GM12878 (cell line): ENCODE measurements at regions not wholly inside any gene's neighbourhood (a gene's known extent, or its start where the extent isn't known, plus 50 kb on each side); places are given as distances from the start of the nearest gene placed in this dataset.

Experiments used
- ATAC-seq: fragments of 200-7000 bp; cut with Tn5 transposase; 3 replicates; pipeline ENCODE4 v1.9.1; 2020; ENCODE audit warnings: mild to moderate bottlenecking, moderate library complexity
- BruUV-seq: library from RNA; stranded (reverse); fragments of 400-500 nt; replicated peaks from 2 replicates; lab custom pipeline; 2021; lab: Mats Ljungman, UMichigan
- CTCF ChIA-PET: fragments of 300-600 bp; sonication (Branson Sonifier 250); formaldehyde crosslinking; extraction: SDS; loops from one replicate; lab custom pipeline; 2021; ENCODE audit warnings: inconsistent platforms; lab: Yijun Ruan, JAX
- POLR2A ChIA-PET: fragments of 350-600 bp; formaldehyde crosslinking; extraction: SDS; loops from one replicate; lab custom pipeline; 2021; ENCODE audit warnings: inconsistent platforms; lab: Charles Lee
- RAD21 ChIA-PET: fragments of 300-600 bp; sonication (Branson Sonifier 250); formaldehyde crosslinking; loops from one replicate; lab custom pipeline; 2023; ENCODE audit warnings: antibody characterized with exemption; ENCODE audit not compliant: unreplicated experiment; lab: Charles Lee
- SMC1A ChIA-PET: fragments of 300-600 bp; sonication (Branson Sonifier 250); formaldehyde crosslinking; loops from one replicate; lab custom pipeline; 2023; ENCODE audit not compliant: unreplicated experiment, uncharacterized antibody; lab: Charles Lee
- DNase-seq: peaks from one replicate; pipeline ENCODE4 v3.0.0-alpha.2; 2011; ENCODE audit warnings: low read depth, low spot score
- FAIRE-seq: peaks from 3 replicates; lab custom pipeline; 2011; peaks lifted over from hg19 to GRCh38; lab: Jason Lieb, UNC
- H2AFZ ChIP-seq: 2 replicates; pipeline ENCODE4 v1.6.0; 2011; ENCODE audit warnings: low read depth, low read length, control low read depth; ENCODE audit not compliant: control insufficient read depth
- H3K27ac ChIP-seq: 2 replicates; pipeline ENCODE4 v1.5.1; 2011; ENCODE audit warnings: control low read depth; ENCODE audit not compliant: control insufficient read depth, insufficient read depth
- H3K27me3 ChIP-seq, 2 experiments: replicated peaks in 1 of 2; 2 replicates each; pipeline versions ENCODE4 v1.6.0 to v1.6.1; 2011; ENCODE audit warnings: low read length in 1 of 2; ENCODE audit not compliant: control insufficient read depth in 2 of 2, insufficient read depth in 2 of 2
- H3K36me3 ChIP-seq, 2 experiments: 2 replicates each; pipeline ENCODE4 v1.5.1; 2011; ENCODE audit warnings: low read length in 1 of 2; ENCODE audit not compliant: control insufficient read depth in 2 of 2, insufficient read depth in 2 of 2
- H3K4me1 ChIP-seq: 2 replicates; pipeline ENCODE4 v1.6.1; 2011; ENCODE audit warnings: mild to moderate bottlenecking, low read length, moderate library complexity, mixed read lengths; ENCODE audit not compliant: control insufficient read depth, insufficient read depth
- H3K4me2 ChIP-seq: 2 replicates; pipeline ENCODE4 v1.6.0; 2011; ENCODE audit warnings: control low read depth; ENCODE audit not compliant: control insufficient read depth, insufficient read depth
- H3K4me3 ChIP-seq: fragments of 200-600 bp; sonication (generic); 2 replicates; pipeline ENCODE4 v1.5.1; 2016
- H3K79me2 ChIP-seq: 2 replicates; pipeline ENCODE4 v1.6.0; 2011; ENCODE audit warnings: low read length; ENCODE audit not compliant: control insufficient read depth, insufficient read depth
- H3K9ac ChIP-seq: 2 replicates; pipeline ENCODE4 v1.8.0; 2011; ENCODE audit warnings: low read length, control low read depth, mixed read lengths; ENCODE audit not compliant: control insufficient read depth, insufficient read depth
- H3K9me3 ChIP-seq: replicated peaks from 3 replicates; pipeline ENCODE4 v1.5.1; 2011; ENCODE audit warnings: mild to moderate bottlenecking, low read length; ENCODE audit not compliant: control insufficient read depth, insufficient read depth
- H4K20me1 ChIP-seq: 2 replicates; pipeline ENCODE4 v1.6.0; 2011; ENCODE audit not compliant: control insufficient read depth, insufficient read depth
- CBFB ChIP-seq: IDR thresholded peaks from 2 replicates; pipeline ENCODE4 v1.6.1; 2016; ENCODE audit warnings: antibody characterized with exemption, low read depth
- HDAC2 ChIP-seq: fragments of 200-600 bp; sonication (generic); IDR thresholded peaks from 2 replicates; pipeline ENCODE4 v1.6.1; 2017
- HDGF ChIP-seq: fragments of 450-650 bp; IDR thresholded peaks from 2 replicates; pipeline ENCODE4 v1.6.1; 2016; ENCODE audit warnings: antibody characterized with exemption
- IRF3 ChIP-seq: fragments of 450-650 bp; IDR thresholded peaks from 2 replicates; pipeline ENCODE4 v1.6.1; 2014; ENCODE audit warnings: mild to moderate bottlenecking
- IRF4 ChIP-seq: IDR thresholded peaks from 2 replicates; pipeline ENCODE4 v1.6.1; 2011; ENCODE audit warnings: low read depth, low read length
- KAT2A ChIP-seq: conservative IDR thresholded peaks from 2 replicates; pipeline ENCODE4 v1.6.1; 2011; ENCODE audit warnings: low read depth, low read length; ENCODE audit not compliant: control insufficient read depth
- MEF2B ChIP-seq: fragments of 450-650 bp; IDR thresholded peaks from 2 replicates; pipeline ENCODE4 v1.6.1; 2018; ENCODE audit warnings: mild to moderate bottlenecking, moderate library complexity; ENCODE audit not compliant: partially characterized antibody, poor library complexity, severe bottlenecking
- RUNX3 ChIP-seq: IDR thresholded peaks from 2 replicates; pipeline ENCODE4 v1.6.1; 2012; ENCODE audit warnings: low read length, inconsistent platforms
- TCF12 ChIP-seq: IDR thresholded peaks from 2 replicates; pipeline ENCODE4 v1.6.1; 2011; ENCODE audit warnings: low read depth, mild to moderate bottlenecking, low read length
- USF1 ChIP-seq: IDR thresholded peaks from 2 replicates; pipeline ENCODE4 v1.6.1; 2011; ENCODE audit warnings: borderline replicate concordance, low read depth, mild to moderate bottlenecking, moderate library complexity, mixed read lengths, low read length; ENCODE audit not compliant: insufficient read depth; ENCODE audit errors: extremely low read length
- WGBS: methylation state at CpG from one replicate; pipeline ENCODE4 v1.1.6; 2016; ENCODE audit warnings: low lambda C conversion rate; ENCODE audit not compliant: insufficient replicate concordance, insufficient coverage; ENCODE audit errors: missing lambda C conversion rate; 5-methylcytosine and 5-hydroxymethylcytosine counted together
- in situ Hi-C: fragments of 300-500 bp; cut with MboI; formaldehyde crosslinking; loops from 9 replicates; pipeline ENCODE4 v1.14.3; 2018; ENCODE audit warnings: mixed read lengths
- intact Hi-C: fragments of 100-400 bp; cut with micrococcal nuclease; formaldehyde crosslinking; loops from one replicate; pipeline ENCODE4 v1.14.2; 2022; ENCODE audit not compliant: unreplicated experiment
- TF ChIP-seq, protein P1 (sequence below): fragments of 450-650 bp; IDR thresholded peaks from 2 replicates; pipeline ENCODE4 v1.6.1; 2017; ENCODE audit warnings: mild to moderate bottlenecking, low read depth, inconsistent platforms; ENCODE audit not compliant: poor library complexity, severe bottlenecking
- TF ChIP-seq, protein P2 (sequence below): IDR thresholded peaks from 2 replicates; pipeline ENCODE4 v1.6.1; 2012; ENCODE audit warnings: mild to moderate bottlenecking, low read depth, low read length

GRCh38 chrX:39227371-39227770 lies 426.1 kb downstream of the MID1IP1 start:
- Histone ChIP-seq H3K27ac (no peak overlapping the region), H3K4me2 (no peak overlapping the region), H3K9ac (no peak overlapping the region), H3K4me3 (no peak overlapping the region), H4K20me1 (no peaks in the 10 kb centered on the region), H3K79me2 (no peaks in the 10 kb centered on the region), H3K36me3 (no peaks in the 10 kb centered on the region), H3K4me1 (no peaks in the 10 kb centered on the region), H2AFZ (no peak overlapping the region), H3K27me3 (no peaks in the 10 kb centered on the region), H3K9me3 (no peaks in the 10 kb centered on the region)
- in situ Hi-C loops (no loop called here), intact Hi-C loops (no loop called here)
- no peak for DNase-seq
- BruUV-seq = no TSS peak
- SMC1A ChIA-PET = interaction anchor here (0.9 to 1.0 kb wide), 2 partner anchors 23 to 30 kb away, joined by 3 read pairs; no protein-coding TSS in a partner anchor
- RAD21 ChIA-PET = no interaction called here
- CTCF ChIA-PET = interaction anchor here (0.8 to 1.0 kb wide), 2 partner anchors 14 to 28 kb away, joined by 3 to 4 read pairs; no protein-coding TSS in a partner anchor
- FAIRE-seq = no peak
- TF ChIP-seq IRF4 = no peak
- no peak for TF ChIP-seq KAT2A
- no peak for TF ChIP-seq HDGF
- TF ChIP-seq CBFB = no peak
- TF ChIP-seq USF1 = no peak
- TF ChIP-seq, protein P1, sequence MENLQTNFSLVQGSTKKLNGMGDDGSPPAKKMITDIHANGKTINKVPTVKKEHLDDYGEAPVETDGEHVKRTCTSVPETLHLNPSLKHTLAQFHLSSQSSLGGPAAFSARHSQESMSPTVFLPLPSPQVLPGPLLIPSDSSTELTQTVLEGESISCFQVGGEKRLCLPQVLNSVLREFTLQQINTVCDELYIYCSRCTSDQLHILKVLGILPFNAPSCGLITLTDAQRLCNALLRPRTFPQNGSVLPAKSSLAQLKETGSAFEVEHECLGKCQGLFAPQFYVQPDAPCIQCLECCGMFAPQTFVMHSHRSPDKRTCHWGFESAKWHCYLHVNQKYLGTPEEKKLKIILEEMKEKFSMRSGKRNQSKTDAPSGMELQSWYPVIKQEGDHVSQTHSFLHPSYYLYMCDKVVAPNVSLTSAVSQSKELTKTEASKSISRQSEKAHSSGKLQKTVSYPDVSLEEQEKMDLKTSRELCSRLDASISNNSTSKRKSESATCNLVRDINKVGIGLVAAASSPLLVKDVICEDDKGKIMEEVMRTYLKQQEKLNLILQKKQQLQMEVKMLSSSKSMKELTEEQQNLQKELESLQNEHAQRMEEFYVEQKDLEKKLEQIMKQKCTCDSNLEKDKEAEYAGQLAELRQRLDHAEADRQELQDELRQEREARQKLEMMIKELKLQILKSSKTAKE = no peak
- TF ChIP-seq, protein P2, sequence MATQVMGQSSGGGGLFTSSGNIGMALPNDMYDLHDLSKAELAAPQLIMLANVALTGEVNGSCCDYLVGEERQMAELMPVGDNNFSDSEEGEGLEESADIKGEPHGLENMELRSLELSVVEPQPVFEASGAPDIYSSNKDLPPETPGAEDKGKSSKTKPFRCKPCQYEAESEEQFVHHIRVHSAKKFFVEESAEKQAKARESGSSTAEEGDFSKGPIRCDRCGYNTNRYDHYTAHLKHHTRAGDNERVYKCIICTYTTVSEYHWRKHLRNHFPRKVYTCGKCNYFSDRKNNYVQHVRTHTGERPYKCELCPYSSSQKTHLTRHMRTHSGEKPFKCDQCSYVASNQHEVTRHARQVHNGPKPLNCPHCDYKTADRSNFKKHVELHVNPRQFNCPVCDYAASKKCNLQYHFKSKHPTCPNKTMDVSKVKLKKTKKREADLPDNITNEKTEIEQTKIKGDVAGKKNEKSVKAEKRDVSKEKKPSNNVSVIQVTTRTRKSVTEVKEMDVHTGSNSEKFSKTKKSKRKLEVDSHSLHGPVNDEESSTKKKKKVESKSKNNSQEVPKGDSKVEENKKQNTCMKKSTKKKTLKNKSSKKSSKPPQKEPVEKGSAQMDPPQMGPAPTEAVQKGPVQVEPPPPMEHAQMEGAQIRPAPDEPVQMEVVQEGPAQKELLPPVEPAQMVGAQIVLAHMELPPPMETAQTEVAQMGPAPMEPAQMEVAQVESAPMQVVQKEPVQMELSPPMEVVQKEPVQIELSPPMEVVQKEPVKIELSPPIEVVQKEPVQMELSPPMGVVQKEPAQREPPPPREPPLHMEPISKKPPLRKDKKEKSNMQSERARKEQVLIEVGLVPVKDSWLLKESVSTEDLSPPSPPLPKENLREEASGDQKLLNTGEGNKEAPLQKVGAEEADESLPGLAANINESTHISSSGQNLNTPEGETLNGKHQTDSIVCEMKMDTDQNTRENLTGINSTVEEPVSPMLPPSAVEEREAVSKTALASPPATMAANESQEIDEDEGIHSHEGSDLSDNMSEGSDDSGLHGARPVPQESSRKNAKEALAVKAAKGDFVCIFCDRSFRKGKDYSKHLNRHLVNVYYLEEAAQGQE = no peak
- no peak for TF ChIP-seq RUNX3
- TF ChIP-seq TCF12 = no peak
- TF ChIP-seq MEF2B = no peak
- no peak for TF ChIP-seq IRF3
- TF ChIP-seq HDAC2 = no peak
- POLR2A ChIA-PET = no interaction called here
- 44% methylated on average over 2 of the region's 2 CpGs for WGBS
- no peak for ATAC-seq
